Activated CD4-positive, alpha-beta T cell treated with anti-CD3 and anti-CD28 coated beads, Interleukin-2, amount 50 U/mL, for 16 hours (primary cell): ENCODE measurements at regions not wholly inside any gene's neighbourhood (a gene's known extent, or its start where the extent isn't known, plus 50 kb on each side); places are given as distances from the start of the nearest gene placed in this dataset.
A peak's percentile ranks its signal among the peaks of the same experiment; 100 is the strongest.

ENCODE experiments used
- DNase-seq: peaks from one replicate; pipeline ENCODE4 v3.0.0-alpha.2; 2020

DNA sequence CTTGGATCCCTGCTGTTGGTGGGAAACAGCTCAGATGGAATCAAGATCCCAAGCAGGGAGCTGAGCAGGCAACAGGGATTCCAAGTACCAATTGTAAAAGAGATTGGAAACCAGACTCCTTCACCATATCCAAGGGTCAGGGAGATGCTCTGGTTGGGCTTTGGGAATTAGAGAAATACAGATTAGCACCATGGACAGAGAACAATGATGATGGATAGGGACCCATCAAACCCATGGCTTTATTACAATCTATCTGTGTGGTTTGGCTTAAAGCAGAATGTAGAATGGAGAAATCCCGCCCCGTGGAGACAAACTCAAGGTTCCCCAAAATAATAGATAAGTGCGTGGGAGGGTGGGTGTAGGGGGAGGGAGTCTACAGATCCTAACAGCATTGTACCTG, 120.7 kb upstream of the CSF3R start:
- DNase-seq = no peak

- no peak for DNase-seq
Measured at GRCh38 chr1:36602184-36602583, 119.5 kb upstream of the CSF3R start.

- no peak for DNase-seq
Measured at GRCh38 chr1:36599828-36600227, 117.1 kb upstream of the CSF3R start.

- DNase-seq = no peak
Measured at GRCh38 chr1:36597514-36597913, 114.8 kb upstream of the CSF3R start.

- DNase-seq = no peak
Measured at GRCh38 chr1:36595921-36596320, 113.2 kb upstream of the CSF3R start.

GRCh38 chr1:36595349-36595748, 112.6 kb upstream of the CSF3R start:
- DNase-seq = no peak

DNA sequence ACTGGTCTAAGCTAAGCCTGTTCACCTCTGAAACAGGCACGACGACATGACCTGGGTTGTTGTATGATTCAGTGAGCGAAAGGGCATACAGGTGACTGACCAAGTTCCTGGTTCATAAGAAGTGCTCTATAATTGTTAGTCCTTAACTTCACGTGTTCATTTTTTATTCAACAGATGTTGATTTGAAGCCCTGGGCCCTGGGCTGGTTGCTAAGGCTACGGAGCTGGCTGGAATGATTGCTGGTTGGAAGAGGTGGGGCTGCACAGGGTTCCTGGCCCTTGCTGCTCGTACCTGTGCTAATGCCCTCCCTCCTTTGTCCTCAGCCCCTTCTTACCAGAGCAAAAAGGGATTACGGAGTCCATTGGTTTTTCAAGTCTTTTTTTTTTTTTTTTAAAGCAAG, 111.3 kb upstream of the CSF3R start:
- DNase-seq = no peak

DNA sequence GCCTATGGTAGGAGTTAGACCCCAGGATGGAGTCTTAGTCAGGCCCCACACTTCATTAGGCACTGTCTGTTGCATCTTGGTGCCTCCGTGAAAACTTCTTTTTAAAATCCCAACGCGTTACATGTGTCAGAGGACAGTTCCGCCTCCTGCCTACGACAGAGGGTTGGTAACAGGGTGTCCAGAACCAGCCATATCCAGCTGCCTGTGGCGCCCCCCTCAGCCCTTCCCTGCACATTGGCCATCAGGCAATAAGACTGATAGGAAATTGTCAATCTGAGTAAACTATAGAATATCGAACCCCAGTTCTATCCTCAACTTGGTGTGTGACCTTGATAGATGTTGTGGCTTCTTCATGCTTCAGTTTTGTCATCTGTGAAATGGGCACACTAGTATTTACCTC, 108.6 kb upstream of the CSF3R start:
- no peak for DNase-seq

- no peak for DNase-seq
Measured at GRCh38 chr1:36590771-36591170, 108.1 kb upstream of the CSF3R start.

DNA sequence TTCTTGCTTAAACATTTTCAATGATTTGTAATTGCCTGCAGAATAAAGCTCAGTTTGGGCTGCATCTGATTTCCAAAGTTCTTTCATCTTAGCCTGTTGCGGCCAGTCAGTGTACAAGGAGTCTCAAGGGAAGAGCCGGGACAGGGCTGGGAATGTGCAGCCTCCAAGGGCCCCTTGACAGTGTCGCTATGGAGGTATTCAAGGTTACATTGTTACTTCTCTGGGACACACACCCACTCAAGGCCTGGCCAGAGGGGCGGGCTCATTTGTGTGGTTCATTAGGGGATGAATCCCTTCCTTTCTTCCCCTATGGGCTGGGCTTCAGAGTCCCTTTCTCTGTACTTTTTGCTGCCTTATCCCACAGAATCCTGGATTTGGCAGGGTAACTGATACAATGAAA, 107.6 kb upstream of the CSF3R start:
- no peak for DNase-seq

- DNase-seq = no peak
Measured at GRCh38 chr1:36588972-36589371, 106.3 kb upstream of the CSF3R start.

- no peak for DNase-seq
Measured at GRCh38 chr1:36585569-36586548, 103.1 kb upstream of the CSF3R start.

- DNase-seq = no peak
Measured at GRCh38 chr1:36584874-36585453, 102.3 kb upstream of the CSF3R start.

GRCh38 chr1:36583980-36584782, 101.5 kb upstream of the CSF3R start:
- DNase-seq = no peak

GRCh38 chr1:36583080-36583479, 100.4 kb upstream of the CSF3R start:
- DNase-seq = no peak

- DNase-seq = no peak
Measured at GRCh38 chr1:36582066-36582755, 99.5 kb upstream of the CSF3R start.

GRCh38 chr1:36580524-36580923, 97.8 kb upstream of the CSF3R start:
- no peak for DNase-seq

DNA sequence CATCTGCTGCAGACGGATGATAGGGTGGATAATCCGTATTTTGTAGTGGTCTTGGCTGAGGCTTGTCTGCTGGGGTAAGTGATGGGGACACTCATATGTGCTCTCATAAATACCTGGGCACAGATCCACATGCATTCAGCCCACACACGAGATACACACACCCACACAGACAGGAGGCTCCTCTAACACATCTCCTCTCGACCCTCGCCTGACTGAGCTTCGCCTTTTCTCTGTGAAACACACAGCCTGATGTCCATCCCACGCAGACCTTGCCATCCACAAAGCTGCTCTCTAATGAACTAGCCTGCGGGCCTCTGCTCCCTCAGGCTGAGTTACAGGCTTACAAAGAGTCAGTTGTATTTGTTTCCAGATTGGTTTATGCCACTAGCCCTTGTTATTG, 96.3 kb upstream of the CSF3R start:
- no peak for DNase-seq

GRCh38 chr1:36576551-36577110, 93.9 kb upstream of the CSF3R start:
- DNase-seq = no peak

DNA sequence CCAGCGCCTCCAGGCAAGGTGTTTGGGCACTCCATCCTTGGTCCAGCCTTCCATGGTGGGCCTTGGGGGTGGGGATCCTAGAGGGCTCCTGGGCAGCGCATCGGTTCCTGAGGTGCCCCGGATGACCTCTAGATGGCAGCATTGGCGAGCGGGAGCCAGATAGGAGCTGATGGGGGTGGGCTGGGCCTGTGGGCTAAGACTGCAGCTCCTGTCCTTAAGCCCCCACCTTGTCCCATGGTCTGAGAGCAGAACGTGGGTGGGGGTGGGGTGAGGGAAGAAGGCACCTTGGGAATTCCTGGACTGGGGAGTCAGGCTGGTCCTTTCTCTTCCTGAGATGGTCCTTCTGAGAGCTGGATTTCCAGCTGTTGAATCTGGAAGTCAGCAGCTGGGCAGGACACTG, 93.4 kb upstream of the CSF3R start:
- DNase-seq = peak; percentile 58

GRCh38 chr1:36573445-36573844, 90.7 kb upstream of the CSF3R start:
- DNase-seq = no peak

GRCh38 chr1:36572906-36573305, 90.2 kb upstream of the CSF3R start:
- DNase-seq = no peak
